Liver (tissue), 8 donors: ENCODE measurements at regions not wholly inside any gene's neighbourhood (a gene's known extent, or its start where the extent isn't known, plus 50 kb on each side); places are given as distances from the start of the nearest gene placed in this dataset.

Experiments used
- DNase-seq: peaks from one replicate; pipeline ENCODE4 v3.0.0-alpha.2; 2017; ENCODE audit warnings: low spot score
- H3K27ac ChIP-seq, 2 donors: one replicate each; pipeline ENCODE4 v1.7.0; 2013; ENCODE audit warnings: inconsistent platforms in 2 of 2, low read length in 2 of 2, control low read depth in 1 of 2, low read depth in 1 of 2, mild to moderate bottlenecking in 1 of 2
- H3K27me3 ChIP-seq, 4 donors: one replicate each; pipeline versions ENCODE4 v1.6.1 to v1.7.0; 2013; ENCODE audit warnings: low read length in 3 of 4, inconsistent platforms in 1 of 4, mild to moderate bottlenecking in 1 of 4, moderate library complexity in 1 of 4; ENCODE audit not compliant: control insufficient read depth in 4 of 4, insufficient read depth in 4 of 4
- H3K36me3 ChIP-seq, 4 donors: one replicate each; pipeline versions ENCODE4 v1.6.1 to v1.7.0; 2013; ENCODE audit warnings: low read length in 3 of 4, mild to moderate bottlenecking in 3 of 4, low read depth in 1 of 4, moderate library complexity in 1 of 4; ENCODE audit not compliant: control insufficient read depth in 4 of 4, insufficient read depth in 3 of 4
- H3K4me1 ChIP-seq, 4 donors: one replicate each; pipeline versions ENCODE4 v1.6.1 to v1.7.0; 2013; ENCODE audit warnings: low read length in 3 of 4, mild to moderate bottlenecking in 3 of 4, moderate library complexity in 1 of 4; ENCODE audit not compliant: control insufficient read depth in 4 of 4, insufficient read depth in 4 of 4
- H3K4me3 ChIP-seq, 3 donors: one replicate each; pipeline versions ENCODE4 v1.6.1 to v1.7.0; 2013; ENCODE audit warnings: low read length in 3 of 3, control low read depth in 1 of 3, low read depth in 1 of 3, mild to moderate bottlenecking in 1 of 3
- H3K9ac ChIP-seq, 2 donors: one replicate each; pipeline ENCODE4 v1.7.0; 2013; ENCODE audit warnings: low read length in 2 of 2, mild to moderate bottlenecking in 2 of 2, moderate library complexity in 2 of 2, control low read depth in 1 of 2, low read depth in 1 of 2
- H3K9me3 ChIP-seq, 4 donors: one replicate each; pipeline versions ENCODE4 v1.6.1 to v1.7.0; 2013; ENCODE audit warnings: low read length in 3 of 4; ENCODE audit not compliant: control insufficient read depth in 4 of 4
- EGR1 ChIP-seq, 2 donors: IDR thresholded peaks; 2 replicates each; pipeline ENCODE4 v1.6.1; 2016 to 2018; ENCODE audit warnings: antibody characterized with exemption in 2 of 2, low read depth in 2 of 2
- FOXA1 ChIP-seq: IDR thresholded peaks from 2 replicates; pipeline ENCODE4 v1.6.1; 2016; ENCODE audit warnings: antibody characterized with exemption
- FOXA2 ChIP-seq: IDR thresholded peaks from 2 replicates; pipeline ENCODE4 v1.6.1; 2016; ENCODE audit warnings: antibody characterized with exemption
- GABPA ChIP-seq, 2 donors: IDR thresholded peaks in 1 of 2; conservative IDR thresholded peaks in 1 of 2; 2 replicates each; pipeline ENCODE4 v1.6.1; 2016; ENCODE audit warnings: antibody characterized with exemption in 2 of 2, mild to moderate bottlenecking in 1 of 2, moderate library complexity in 1 of 2
- HNF4A ChIP-seq, 2 donors: conservative IDR thresholded peaks; 2 replicates each; pipeline ENCODE4 v1.6.1; 2016; ENCODE audit warnings: antibody characterized with exemption in 2 of 2, mild to moderate bottlenecking in 2 of 2
- HNF4G ChIP-seq: IDR thresholded peaks from 2 replicates; pipeline ENCODE4 v1.6.1; 2016; ENCODE audit warnings: antibody characterized with exemption
- JUND ChIP-seq, 2 donors: IDR thresholded peaks; 2 replicates each; pipeline ENCODE4 v1.6.1; 2016; ENCODE audit warnings: antibody characterized with exemption in 2 of 2
- NR2F2 ChIP-seq: IDR thresholded peaks from 2 replicates; pipeline ENCODE4 v1.6.1; 2016; ENCODE audit warnings: antibody characterized with exemption
- RAD21 ChIP-seq, 2 donors: IDR thresholded peaks; 2 replicates each; pipeline ENCODE4 v1.6.1; 2016; ENCODE audit warnings: antibody characterized with exemption in 2 of 2, mild to moderate bottlenecking in 2 of 2
- RXRA ChIP-seq, 2 donors: IDR thresholded peaks; 2 replicates each; pipeline ENCODE4 v1.6.1; 2017 to 2018; ENCODE audit warnings: antibody characterized with exemption in 2 of 2, mild to moderate bottlenecking in 1 of 2
- SP1 ChIP-seq: IDR thresholded peaks from 2 replicates; pipeline ENCODE4 v1.6.1; 2018; ENCODE audit warnings: antibody characterized with exemption, mild to moderate bottlenecking
- TAF1 ChIP-seq: conservative IDR thresholded peaks from 2 replicates; pipeline ENCODE4 v1.6.1; 2016; ENCODE audit warnings: antibody characterized with exemption, mild to moderate bottlenecking
- YY1 ChIP-seq: IDR thresholded peaks from 2 replicates; pipeline ENCODE4 v1.6.1; 2016; ENCODE audit warnings: antibody characterized with exemption, mild to moderate bottlenecking
- WGBS: extraction: QIAGEN DNeasy Blood & Tissue Kit; methylation state at CpG from one replicate; pipeline ENCODE4 v1.1.7; 2013; 5-methylcytosine and 5-hydroxymethylcytosine counted together
- TF ChIP-seq, protein P1 (sequence below): fragments of 150-350 bp; IDR thresholded peaks from 2 replicates; pipeline ENCODE4 v1.5.1; 2017; ENCODE audit warnings: improper control_type of control experiment, low read depth, low read length; ENCODE audit not compliant: missing input control
- TF ChIP-seq, protein P2 (sequence below): IDR thresholded peaks from 2 replicates; pipeline ENCODE4 v1.6.1; 2016; ENCODE audit warnings: antibody characterized with exemption
- TF ChIP-seq, protein P3 (sequence below): IDR thresholded peaks from 2 replicates; pipeline ENCODE4 v1.6.1; 2016; ENCODE audit warnings: antibody characterized with exemption
- TF ChIP-seq, protein P4 (sequence below): IDR thresholded peaks from 2 replicates; pipeline ENCODE4 v1.6.1; 2016; ENCODE audit warnings: antibody characterized with exemption, mild to moderate bottlenecking
- TF ChIP-seq, protein P5 (sequence below): IDR thresholded peaks from 2 replicates; pipeline ENCODE4 v1.6.1; 2016; ENCODE audit warnings: antibody characterized with exemption
- donor health status: healthy.
- donor health status: healthy.
- donor health status: healthy.
- donor health status: healthy.
- donor health status: healthy.

DNA sequence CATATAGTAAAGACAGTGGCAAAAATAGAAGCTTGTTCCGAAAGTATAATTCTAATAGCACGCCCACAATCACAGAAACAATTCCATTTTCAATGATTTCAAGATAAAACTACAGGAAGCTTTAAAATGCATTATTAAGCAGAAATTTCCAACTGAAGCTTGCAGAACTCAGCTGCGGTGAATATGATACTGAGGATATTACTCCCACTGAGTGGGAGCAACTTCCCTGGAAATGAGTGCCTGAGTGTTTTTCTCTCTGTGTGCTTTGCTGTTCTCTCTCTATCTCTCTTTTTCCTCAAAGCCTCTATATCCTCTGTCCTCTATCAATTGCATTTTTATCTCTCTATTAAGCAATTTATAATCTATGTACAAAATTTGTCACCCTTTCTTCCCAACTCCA is 187.5 kb upstream of the PRDM9 start:
- no peak for DNase-seq
- H3K4me3 ChIP-seq = no peak overlapping the region
- no peaks in the 10 kb centered on the region for H3K4me1 ChIP-seq
- TF ChIP-seq HNF4G (no peak), RXRA (IDR thresholded peaks at IDR 0.05) (no peak), EGR1 (IDR thresholded peaks at IDR 0.05; ENCODE audit: low read depth in 2 of 2) (no peak), YY1 (no peak), HNF4A (conservative IDR thresholded peaks at IDR 0.05) (no peak), GABPA (IDR thresholded peaks at IDR 0.05 in 1 of 2, conservative IDR thresholded peaks at IDR 0.05 in 1 of 2) (no peak), RAD21 (IDR thresholded peaks at IDR 0.05) (no peak), TAF1 (no peak), NR2F2 (no peak), SP1 (no peak), FOXA2 (no peak)
- TF ChIP-seq, protein P1, sequence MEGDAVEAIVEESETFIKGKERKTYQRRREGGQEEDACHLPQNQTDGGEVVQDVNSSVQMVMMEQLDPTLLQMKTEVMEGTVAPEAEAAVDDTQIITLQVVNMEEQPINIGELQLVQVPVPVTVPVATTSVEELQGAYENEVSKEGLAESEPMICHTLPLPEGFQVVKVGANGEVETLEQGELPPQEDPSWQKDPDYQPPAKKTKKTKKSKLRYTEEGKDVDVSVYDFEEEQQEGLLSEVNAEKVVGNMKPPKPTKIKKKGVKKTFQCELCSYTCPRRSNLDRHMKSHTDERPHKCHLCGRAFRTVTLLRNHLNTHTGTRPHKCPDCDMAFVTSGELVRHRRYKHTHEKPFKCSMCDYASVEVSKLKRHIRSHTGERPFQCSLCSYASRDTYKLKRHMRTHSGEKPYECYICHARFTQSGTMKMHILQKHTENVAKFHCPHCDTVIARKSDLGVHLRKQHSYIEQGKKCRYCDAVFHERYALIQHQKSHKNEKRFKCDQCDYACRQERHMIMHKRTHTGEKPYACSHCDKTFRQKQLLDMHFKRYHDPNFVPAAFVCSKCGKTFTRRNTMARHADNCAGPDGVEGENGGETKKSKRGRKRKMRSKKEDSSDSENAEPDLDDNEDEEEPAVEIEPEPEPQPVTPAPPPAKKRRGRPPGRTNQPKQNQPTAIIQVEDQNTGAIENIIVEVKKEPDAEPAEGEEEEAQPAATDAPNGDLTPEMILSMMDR = no peak
- TF ChIP-seq, protein P2, sequence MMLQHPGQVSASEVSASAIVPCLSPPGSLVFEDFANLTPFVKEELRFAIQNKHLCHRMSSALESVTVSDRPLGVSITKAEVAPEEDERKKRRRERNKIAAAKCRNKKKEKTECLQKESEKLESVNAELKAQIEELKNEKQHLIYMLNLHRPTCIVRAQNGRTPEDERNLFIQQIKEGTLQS = no peak
- TF ChIP-seq, protein P3, sequence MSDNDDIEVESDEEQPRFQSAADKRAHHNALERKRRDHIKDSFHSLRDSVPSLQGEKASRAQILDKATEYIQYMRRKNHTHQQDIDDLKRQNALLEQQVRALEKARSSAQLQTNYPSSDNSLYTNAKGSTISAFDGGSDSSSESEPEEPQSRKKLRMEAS = no peak
- TF ChIP-seq, protein P4, sequence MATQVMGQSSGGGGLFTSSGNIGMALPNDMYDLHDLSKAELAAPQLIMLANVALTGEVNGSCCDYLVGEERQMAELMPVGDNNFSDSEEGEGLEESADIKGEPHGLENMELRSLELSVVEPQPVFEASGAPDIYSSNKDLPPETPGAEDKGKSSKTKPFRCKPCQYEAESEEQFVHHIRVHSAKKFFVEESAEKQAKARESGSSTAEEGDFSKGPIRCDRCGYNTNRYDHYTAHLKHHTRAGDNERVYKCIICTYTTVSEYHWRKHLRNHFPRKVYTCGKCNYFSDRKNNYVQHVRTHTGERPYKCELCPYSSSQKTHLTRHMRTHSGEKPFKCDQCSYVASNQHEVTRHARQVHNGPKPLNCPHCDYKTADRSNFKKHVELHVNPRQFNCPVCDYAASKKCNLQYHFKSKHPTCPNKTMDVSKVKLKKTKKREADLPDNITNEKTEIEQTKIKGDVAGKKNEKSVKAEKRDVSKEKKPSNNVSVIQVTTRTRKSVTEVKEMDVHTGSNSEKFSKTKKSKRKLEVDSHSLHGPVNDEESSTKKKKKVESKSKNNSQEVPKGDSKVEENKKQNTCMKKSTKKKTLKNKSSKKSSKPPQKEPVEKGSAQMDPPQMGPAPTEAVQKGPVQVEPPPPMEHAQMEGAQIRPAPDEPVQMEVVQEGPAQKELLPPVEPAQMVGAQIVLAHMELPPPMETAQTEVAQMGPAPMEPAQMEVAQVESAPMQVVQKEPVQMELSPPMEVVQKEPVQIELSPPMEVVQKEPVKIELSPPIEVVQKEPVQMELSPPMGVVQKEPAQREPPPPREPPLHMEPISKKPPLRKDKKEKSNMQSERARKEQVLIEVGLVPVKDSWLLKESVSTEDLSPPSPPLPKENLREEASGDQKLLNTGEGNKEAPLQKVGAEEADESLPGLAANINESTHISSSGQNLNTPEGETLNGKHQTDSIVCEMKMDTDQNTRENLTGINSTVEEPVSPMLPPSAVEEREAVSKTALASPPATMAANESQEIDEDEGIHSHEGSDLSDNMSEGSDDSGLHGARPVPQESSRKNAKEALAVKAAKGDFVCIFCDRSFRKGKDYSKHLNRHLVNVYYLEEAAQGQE = no peak
- TF ChIP-seq, protein P5, sequence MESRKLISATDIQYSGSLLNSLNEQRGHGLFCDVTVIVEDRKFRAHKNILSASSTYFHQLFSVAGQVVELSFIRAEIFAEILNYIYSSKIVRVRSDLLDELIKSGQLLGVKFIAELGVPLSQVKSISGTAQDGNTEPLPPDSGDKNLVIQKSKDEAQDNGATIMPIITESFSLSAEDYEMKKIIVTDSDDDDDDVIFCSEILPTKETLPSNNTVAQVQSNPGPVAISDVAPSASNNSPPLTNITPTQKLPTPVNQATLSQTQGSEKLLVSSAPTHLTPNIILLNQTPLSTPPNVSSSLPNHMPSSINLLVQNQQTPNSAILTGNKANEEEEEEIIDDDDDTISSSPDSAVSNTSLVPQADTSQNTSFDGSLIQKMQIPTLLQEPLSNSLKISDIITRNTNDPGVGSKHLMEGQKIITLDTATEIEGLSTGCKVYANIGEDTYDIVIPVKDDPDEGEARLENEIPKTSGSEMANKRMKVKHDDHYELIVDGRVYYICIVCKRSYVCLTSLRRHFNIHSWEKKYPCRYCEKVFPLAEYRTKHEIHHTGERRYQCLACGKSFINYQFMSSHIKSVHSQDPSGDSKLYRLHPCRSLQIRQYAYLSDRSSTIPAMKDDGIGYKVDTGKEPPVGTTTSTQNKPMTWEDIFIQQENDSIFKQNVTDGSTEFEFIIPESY = no peak
- no peaks in the 10 kb centered on the region for H3K9me3 ChIP-seq
- H3K36me3 ChIP-seq = no peaks in the 10 kb centered on the region
- no peaks in the 10 kb centered on the region for H3K27me3 ChIP-seq
- 91% methylated on average over 3 of the region's 3 CpGs for WGBS
- no peak overlapping the region for H3K27ac ChIP-seq
- no peak overlapping the region for H3K9ac ChIP-seq

DNA sequence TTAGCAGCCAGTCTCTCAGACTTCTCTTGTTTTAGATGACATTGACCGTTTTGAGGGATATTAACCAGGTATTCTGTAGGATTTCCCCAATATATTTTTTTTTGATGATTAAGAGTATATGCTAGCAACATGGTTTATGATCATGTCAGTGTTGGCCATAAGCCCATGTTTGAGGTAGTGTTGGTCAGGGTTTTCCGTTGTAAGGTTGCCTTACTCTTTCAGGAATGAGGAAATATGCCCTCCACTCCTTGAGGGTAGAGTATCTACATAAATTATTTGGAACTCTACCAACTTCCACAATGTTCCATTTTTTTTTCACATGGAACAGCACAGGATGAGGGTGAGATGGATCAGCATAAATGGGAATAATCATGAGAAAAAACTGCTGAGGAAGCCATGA is 188.4 kb upstream of the PRDM9 start:
- no peaks in the 10 kb centered on the region for H3K9me3 ChIP-seq
- no peak overlapping the region for H3K27ac ChIP-seq
- H3K27me3 ChIP-seq = no peaks in the 10 kb centered on the region
- 85% methylated on average over 2 of the region's 2 CpGs for WGBS
- no peak for DNase-seq
- H3K36me3 ChIP-seq = no peaks in the 10 kb centered on the region
- H3K4me1 ChIP-seq = no peaks in the 10 kb centered on the region
- no peak overlapping the region for H3K9ac ChIP-seq
- H3K4me3 ChIP-seq = no peak overlapping the region
- TF ChIP-seq, protein P3 = no peak
- TF ChIP-seq SP1 (no peak), HNF4A (conservative IDR thresholded peaks at IDR 0.05) (no peak), JUND (IDR thresholded peaks at IDR 0.05) (no peak), YY1 (no peak), RAD21 (IDR thresholded peaks at IDR 0.05) (no peak), FOXA1 (no peak), RXRA (IDR thresholded peaks at IDR 0.05) (no peak)
- TF ChIP-seq, protein P5 = no peak
- TF ChIP-seq, protein P1 = no peak
